ENCODE measurements at regions not wholly inside any gene's neighbourhood (a gene's known extent, or its start where the extent isn't known, plus 50 kb on each side); places are given as distances from the start of the nearest gene placed in this dataset.

DNA sequence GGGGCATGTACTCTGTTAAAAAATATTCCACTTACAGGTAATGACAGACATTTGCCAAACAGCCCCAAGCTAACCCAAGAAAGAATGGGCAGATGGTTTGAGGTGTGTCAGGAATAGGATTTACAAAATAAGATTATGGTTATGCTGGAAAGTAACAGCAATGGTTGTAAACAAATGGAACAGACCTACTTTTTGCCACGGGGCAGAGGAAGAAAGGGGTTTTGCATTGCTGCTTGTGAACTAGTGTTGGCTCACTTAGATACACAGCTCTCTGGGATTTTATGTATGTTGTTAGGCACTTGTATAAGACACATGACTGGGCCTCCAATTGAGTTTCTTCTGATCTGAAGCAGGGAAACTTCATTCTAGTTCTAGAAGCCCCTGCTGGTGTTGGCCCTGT lies 191.5 kb upstream of the GDNF start:
- Histone ChIP-seq H4K20me1 (ENCODE audit: control insufficient read depth, insufficient read depth, low read depth, low read length) (no peaks in the 10 kb centered on the region), H3K4me1 (ENCODE audit: control insufficient read depth, low read length) (no peaks in the 10 kb centered on the region), H3K27me3 (ENCODE audit: control insufficient read depth, low read length) (no peaks in the 10 kb centered on the region), H3K36me3 (ENCODE audit: control insufficient read depth, low read length) (no peaks in the 10 kb centered on the region), H3K9me2 (replicated peaks; ENCODE audit: control insufficient read depth, low read length) (no peaks in the 10 kb centered on the region), H3K79me2 (ENCODE audit: control insufficient read depth, low read length) (no peaks in the 10 kb centered on the region), H3K9me3 (ENCODE audit: control insufficient read depth, insufficient read depth, low read length) (no peaks in the 10 kb centered on the region), H3K27ac (ENCODE audit: low read depth, low read length) (no peak overlapping the region), H3K4me2 (ENCODE audit: low read length) (no peak overlapping the region), H3F3A (ENCODE audit: control insufficient read depth, insufficient read depth) (no peaks in the 10 kb centered on the region), H3K4me3 (ENCODE audit: low read length) (no peak overlapping the region)
- TF ChIP-seq EZH2phosphoT487 (IDR thresholded peaks at IDR 0.05; ENCODE audit: borderline replicate concordance, low read length), result no peak
- TF ChIP-seq CTCF (IDR thresholded peaks at IDR 0.05; ENCODE audit: low read depth, low read length, poor library complexity, severe bottlenecking), result no peak

DNA sequence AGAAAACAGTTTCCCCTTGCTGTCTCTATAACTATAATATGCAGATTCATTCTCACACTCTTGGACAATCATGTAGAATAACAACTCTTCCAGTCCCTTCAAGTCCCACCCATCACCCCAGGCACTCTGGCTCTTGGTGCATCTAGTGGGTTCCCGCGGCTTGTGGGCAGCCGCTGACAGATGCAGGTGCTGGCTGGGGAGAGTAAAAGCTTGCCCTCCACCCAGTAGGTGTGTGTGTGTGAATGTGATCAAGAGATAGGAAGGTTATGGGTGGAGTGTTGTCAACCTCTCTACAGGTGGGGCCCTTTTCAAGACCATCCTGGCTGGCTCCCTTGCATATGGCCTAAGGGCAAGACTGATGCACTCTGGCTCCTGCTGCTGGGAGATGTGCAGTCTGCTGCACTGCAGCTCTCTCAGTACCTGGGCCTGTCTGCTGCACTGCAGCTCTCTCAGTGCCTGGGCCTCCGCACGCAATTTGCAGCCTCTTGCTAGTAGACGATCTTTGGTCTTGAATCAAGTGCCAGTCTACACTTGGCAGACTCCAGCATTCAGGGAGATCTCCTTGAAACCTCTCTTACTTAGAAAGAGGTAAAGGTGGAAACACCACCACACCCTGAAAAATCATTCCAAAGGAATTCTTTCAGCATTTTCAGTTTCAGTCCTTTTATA lies 189.7 kb upstream of the GDNF start:
- Histone ChIP-seq H3K27ac (ENCODE audit: low read depth, low read length) (no peak overlapping the region), H3K9me3 (ENCODE audit: control insufficient read depth, insufficient read depth, low read length) (no peaks in the 10 kb centered on the region), H3K4me2 (ENCODE audit: low read length) (no peak overlapping the region), H3K9me2 (replicated peaks; ENCODE audit: control insufficient read depth, low read length) (no peaks in the 10 kb centered on the region), H3K4me3 (ENCODE audit: low read length) (no peak overlapping the region), H4K20me1 (ENCODE audit: control insufficient read depth, insufficient read depth, low read depth, low read length) (no peaks in the 10 kb centered on the region), H3K79me2 (ENCODE audit: control insufficient read depth, low read length) (no peaks in the 10 kb centered on the region), H3K4me1 (ENCODE audit: control insufficient read depth, low read length) (no peaks in the 10 kb centered on the region), H3K36me3 (ENCODE audit: control insufficient read depth, low read length) (no peaks in the 10 kb centered on the region), H3K27me3 (ENCODE audit: control insufficient read depth, low read length) (no peaks in the 10 kb centered on the region), H3F3A (ENCODE audit: control insufficient read depth, insufficient read depth) (no peaks in the 10 kb centered on the region)
- no peak for TF ChIP-seq EZH2phosphoT487 (IDR thresholded peaks at IDR 0.05; ENCODE audit: borderline replicate concordance, low read length)
- TF ChIP-seq CTCF (IDR thresholded peaks at IDR 0.05; ENCODE audit: low read depth, low read length, poor library complexity, severe bottlenecking), result no peak

GRCh38 chr5:38023799-38024198 lies 184.0 kb upstream of the GDNF start:
- H4K20me1 ChIP-seq (ENCODE audit: control insufficient read depth, insufficient read depth, low read depth, low read length), result no peaks in the 10 kb centered on the region
- no peak overlapping the region for H3K4me3 ChIP-seq (ENCODE audit: low read length)
- no peaks in the 10 kb centered on the region for H3K4me1 ChIP-seq (ENCODE audit: control insufficient read depth, low read length)
- TF ChIP-seq EZH2phosphoT487 (IDR thresholded peaks at IDR 0.05; ENCODE audit: borderline replicate concordance, low read length) (no peak), CTCF (IDR thresholded peaks at IDR 0.05; ENCODE audit: low read depth, low read length, poor library complexity, severe bottlenecking) (peak; percentile 12)
- no peak overlapping the region for H3K27ac ChIP-seq (ENCODE audit: low read depth, low read length)
- no peaks in the 10 kb centered on the region for H3K27me3 ChIP-seq (ENCODE audit: control insufficient read depth, low read length)
- no peaks in the 10 kb centered on the region for H3K9me3 ChIP-seq (ENCODE audit: control insufficient read depth, insufficient read depth, low read length)
- H3F3A ChIP-seq (ENCODE audit: control insufficient read depth, insufficient read depth), result no peaks in the 10 kb centered on the region
- no peaks in the 10 kb centered on the region for H3K79me2 ChIP-seq (ENCODE audit: control insufficient read depth, low read length)
- H3K9me2 ChIP-seq (replicated peaks; ENCODE audit: control insufficient read depth, low read length), result no peaks in the 10 kb centered on the region
- no peak overlapping the region for H3K4me2 ChIP-seq (ENCODE audit: low read length)
- no peaks in the 10 kb centered on the region for H3K36me3 ChIP-seq (ENCODE audit: control insufficient read depth, low read length)

Measured in DOHH2 (cell line).